ENCODE measurements at regions not wholly inside any gene's neighbourhood (a gene's known extent, or its start where the extent isn't known, plus 50 kb on each side); places are given as distances from the start of the nearest gene placed in this dataset.
A peak's percentile ranks its signal among the peaks of the same experiment; 100 is the strongest.

DNA sequence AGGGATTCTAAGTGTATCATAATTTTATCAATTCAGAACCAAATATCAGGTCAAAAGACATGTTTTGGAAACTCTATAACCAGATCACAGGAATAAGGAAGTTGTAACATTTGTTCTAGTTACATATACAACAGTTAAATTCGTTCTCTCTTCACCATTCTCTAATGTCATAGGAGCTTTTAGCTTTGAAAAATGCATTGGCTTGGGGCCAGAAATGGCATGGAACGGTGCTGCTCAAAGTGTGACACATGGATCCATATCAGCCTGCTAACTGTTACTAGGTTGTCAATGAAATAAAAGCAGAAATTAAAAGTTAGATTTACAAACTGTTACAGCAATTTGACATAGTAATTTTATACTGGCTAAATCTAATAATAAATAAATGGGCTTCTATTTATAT is 120.3 kb downstream of the LCA5 start:
- peaks cover 38% of the 10 kb centered on the region for H3K4me1 Mint-ChIP-seq
- DNase-seq (ENCODE audit: low spot score) (no peak), ATAC-seq (no peak)
- no peaks in the 10 kb centered on the region for H3K36me3 Mint-ChIP-seq
- no peaks in the 10 kb centered on the region for H3K9me3 Mint-ChIP-seq
- H3K27ac Mint-ChIP-seq = no peak overlapping the region
- no peak overlapping the region for H3K4me3 Mint-ChIP-seq
- ChIA-PET CTCF (interaction anchor here (2.1 kb wide), 1 partner anchor 13 kb away, joined by 4 read pairs; no protein-coding TSS in a partner anchor), POLR2A (no interaction called here)
- TF ChIP-seq EMX1 (CRISPR knock-in tag; IDR thresholded peaks at IDR 0.05) (no peak), RORB (CRISPR knock-in tag; IDR thresholded peaks at IDR 0.05) (no peak), ZNF317 (CRISPR knock-in tag; IDR thresholded peaks at IDR 0.05; ENCODE audit: borderline replicate concordance, low read depth) (no peak), NR3C1 (CRISPR knock-in tag; conservative IDR thresholded peaks at IDR 0.05; ENCODE audit: low read depth) (no peak), FOXP1 (CRISPR knock-in tag; IDR thresholded peaks at IDR 0.05; ENCODE audit: borderline replicate concordance) (no peak)
- TF ChIP-seq, protein P1, sequence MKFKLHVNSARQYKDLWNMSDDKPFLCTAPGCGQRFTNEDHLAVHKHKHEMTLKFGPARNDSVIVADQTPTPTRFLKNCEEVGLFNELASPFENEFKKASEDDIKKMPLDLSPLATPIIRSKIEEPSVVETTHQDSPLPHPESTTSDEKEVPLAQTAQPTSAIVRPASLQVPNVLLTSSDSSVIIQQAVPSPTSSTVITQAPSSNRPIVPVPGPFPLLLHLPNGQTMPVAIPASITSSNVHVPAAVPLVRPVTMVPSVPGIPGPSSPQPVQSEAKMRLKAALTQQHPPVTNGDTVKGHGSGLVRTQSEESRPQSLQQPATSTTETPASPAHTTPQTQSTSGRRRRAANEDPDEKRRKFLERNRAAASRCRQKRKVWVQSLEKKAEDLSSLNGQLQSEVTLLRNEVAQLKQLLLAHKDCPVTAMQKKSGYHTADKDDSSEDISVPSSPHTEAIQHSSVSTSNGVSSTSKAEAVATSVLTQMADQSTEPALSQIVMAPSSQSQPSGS (CRISPR knock-in tag; IDR thresholded peaks at IDR 0.05; ENCODE audit: borderline replicate concordance, low read depth) = no peak
- TF ChIP-seq, protein P2, sequence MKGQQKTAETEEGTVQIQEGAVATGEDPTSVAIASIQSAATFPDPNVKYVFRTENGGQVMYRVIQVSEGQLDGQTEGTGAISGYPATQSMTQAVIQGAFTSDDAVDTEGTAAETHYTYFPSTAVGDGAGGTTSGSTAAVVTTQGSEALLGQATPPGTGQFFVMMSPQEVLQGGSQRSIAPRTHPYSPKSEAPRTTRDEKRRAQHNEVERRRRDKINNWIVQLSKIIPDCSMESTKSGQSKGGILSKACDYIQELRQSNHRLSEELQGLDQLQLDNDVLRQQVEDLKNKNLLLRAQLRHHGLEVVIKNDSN (CRISPR knock-in tag; IDR thresholded peaks at IDR 0.05) = no peak
- TF ChIP-seq, protein P3, sequence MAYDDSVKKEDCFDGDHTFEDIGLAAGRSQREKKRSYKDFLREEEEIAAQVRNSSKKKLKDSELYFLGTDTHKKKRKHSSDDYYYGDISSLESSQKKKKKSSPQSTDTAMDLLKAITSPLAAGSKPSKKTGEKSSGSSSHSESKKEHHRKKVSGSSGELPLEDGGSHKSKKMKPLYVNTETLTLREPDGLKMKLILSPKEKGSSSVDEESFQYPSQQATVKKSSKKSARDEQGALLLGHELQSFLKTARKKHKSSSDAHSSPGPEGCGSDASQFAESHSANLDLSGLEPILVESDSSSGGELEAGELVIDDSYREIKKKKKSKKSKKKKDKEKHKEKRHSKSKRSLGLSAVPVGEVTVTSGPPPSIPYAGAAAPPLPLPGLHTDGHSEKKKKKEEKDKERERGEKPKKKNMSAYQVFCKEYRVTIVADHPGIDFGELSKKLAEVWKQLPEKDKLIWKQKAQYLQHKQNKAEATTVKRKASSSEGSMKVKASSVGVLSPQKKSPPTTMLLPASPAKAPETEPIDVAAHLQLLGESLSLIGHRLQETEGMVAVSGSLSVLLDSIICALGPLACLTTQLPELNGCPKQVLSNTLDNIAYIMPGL (CRISPR knock-in tag; IDR thresholded peaks at IDR 0.05) = no peak
- TF ChIP-seq, protein P4, sequence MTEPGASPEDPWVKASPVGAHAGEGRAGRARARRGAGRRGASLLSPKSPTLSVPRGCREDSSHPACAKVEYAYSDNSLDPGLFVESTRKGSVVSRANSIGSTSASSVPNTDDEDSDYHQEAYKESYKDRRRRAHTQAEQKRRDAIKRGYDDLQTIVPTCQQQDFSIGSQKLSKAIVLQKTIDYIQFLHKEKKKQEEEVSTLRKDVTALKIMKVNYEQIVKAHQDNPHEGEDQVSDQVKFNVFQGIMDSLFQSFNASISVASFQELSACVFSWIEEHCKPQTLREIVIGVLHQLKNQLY (CRISPR knock-in tag; IDR thresholded peaks at IDR 0.05) = no peak
- TF ChIP-seq, protein P5, sequence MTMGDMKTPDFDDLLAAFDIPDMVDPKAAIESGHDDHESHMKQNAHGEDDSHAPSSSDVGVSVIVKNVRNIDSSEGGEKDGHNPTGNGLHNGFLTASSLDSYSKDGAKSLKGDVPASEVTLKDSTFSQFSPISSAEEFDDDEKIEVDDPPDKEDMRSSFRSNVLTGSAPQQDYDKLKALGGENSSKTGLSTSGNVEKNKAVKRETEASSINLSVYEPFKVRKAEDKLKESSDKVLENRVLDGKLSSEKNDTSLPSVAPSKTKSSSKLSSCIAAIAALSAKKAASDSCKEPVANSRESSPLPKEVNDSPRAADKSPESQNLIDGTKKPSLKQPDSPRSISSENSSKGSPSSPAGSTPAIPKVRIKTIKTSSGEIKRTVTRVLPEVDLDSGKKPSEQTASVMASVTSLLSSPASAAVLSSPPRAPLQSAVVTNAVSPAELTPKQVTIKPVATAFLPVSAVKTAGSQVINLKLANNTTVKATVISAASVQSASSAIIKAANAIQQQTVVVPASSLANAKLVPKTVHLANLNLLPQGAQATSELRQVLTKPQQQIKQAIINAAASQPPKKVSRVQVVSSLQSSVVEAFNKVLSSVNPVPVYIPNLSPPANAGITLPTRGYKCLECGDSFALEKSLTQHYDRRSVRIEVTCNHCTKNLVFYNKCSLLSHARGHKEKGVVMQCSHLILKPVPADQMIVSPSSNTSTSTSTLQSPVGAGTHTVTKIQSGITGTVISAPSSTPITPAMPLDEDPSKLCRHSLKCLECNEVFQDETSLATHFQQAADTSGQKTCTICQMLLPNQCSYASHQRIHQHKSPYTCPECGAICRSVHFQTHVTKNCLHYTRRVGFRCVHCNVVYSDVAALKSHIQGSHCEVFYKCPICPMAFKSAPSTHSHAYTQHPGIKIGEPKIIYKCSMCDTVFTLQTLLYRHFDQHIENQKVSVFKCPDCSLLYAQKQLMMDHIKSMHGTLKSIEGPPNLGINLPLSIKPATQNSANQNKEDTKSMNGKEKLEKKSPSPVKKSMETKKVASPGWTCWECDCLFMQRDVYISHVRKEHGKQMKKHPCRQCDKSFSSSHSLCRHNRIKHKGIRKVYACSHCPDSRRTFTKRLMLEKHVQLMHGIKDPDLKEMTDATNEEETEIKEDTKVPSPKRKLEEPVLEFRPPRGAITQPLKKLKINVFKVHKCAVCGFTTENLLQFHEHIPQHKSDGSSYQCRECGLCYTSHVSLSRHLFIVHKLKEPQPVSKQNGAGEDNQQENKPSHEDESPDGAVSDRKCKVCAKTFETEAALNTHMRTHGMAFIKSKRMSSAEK (CRISPR knock-in tag; IDR thresholded peaks at IDR 0.05; ENCODE audit: borderline replicate concordance) = no peak
- no peaks in the 10 kb centered on the region for H3K27me3 Mint-ChIP-seq (ENCODE audit: low read depth)

DNA sequence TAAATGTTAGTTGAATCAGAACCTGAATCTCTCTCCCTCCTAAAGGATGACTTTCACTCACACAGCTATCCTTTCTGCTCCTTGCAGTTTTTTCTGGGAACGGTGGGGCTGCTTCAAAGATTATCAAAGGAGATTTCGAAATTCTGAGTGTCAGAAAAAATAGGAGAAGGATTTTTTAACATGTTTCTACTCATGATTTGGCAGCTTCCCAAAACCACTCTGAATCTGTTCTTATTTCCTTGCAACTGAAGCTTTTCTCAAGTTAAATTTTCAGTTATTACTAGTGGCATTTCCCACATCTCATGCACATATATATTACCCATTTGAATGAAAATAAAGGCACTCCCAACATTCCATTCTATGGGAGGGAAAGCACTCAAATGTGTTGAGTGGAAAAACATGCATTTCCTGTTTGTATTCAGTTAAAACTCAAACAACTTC is 123.6 kb downstream of the LCA5 start:
- POLR2A ChIA-PET = interaction anchor here (1.0 kb wide), 1 partner anchor 9 kb away, joined by 3 read pairs; no protein-coding TSS in a partner anchor
- Mint-ChIP-seq H3K4me3 (no peak overlapping the region; the same call in 1 of the 2 replicates), H3K36me3 (no peaks in the 10 kb centered on the region), H3K4me1 (peaks cover 51% of the 10 kb centered on the region), H3K9me3 (no peaks in the 10 kb centered on the region), H3K27me3 (ENCODE audit: low read depth) (no peaks in the 10 kb centered on the region), H3K27ac (peak overlapping the region; percentile 94)
- ATAC-seq = no peak
- DNase-seq (ENCODE audit: low spot score) = no peak
- CTCF ChIA-PET = interaction anchor here (1.5 kb wide), 1 partner anchor 17 kb away, joined by 4 read pairs; no protein-coding TSS in a partner anchor
- TF ChIP-seq RORB (CRISPR knock-in tag; IDR thresholded peaks at IDR 0.05) = no peak
- TF ChIP-seq SP1 (CRISPR knock-in tag; conservative IDR thresholded peaks at IDR 0.05) = no peak
- TF ChIP-seq, protein P6, sequence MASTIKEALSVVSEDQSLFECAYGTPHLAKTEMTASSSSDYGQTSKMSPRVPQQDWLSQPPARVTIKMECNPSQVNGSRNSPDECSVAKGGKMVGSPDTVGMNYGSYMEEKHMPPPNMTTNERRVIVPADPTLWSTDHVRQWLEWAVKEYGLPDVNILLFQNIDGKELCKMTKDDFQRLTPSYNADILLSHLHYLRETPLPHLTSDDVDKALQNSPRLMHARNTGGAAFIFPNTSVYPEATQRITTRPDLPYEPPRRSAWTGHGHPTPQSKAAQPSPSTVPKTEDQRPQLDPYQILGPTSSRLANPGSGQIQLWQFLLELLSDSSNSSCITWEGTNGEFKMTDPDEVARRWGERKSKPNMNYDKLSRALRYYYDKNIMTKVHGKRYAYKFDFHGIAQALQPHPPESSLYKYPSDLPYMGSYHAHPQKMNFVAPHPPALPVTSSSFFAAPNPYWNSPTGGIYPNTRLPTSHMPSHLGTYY (CRISPR knock-in tag; IDR thresholded peaks at IDR 0.05) = no peak
- no peak for TF ChIP-seq RELA (CRISPR knock-in tag; IDR thresholded peaks at IDR 0.05; ENCODE audit: borderline replicate concordance)
- no peak for TF ChIP-seq TCF7 (CRISPR knock-in tag; IDR thresholded peaks at IDR 0.05; ENCODE audit: low read depth)
- no peak for TF ChIP-seq FOXK1 (CRISPR knock-in tag; IDR thresholded peaks at IDR 0.05)
- TF ChIP-seq MYBL2 (CRISPR knock-in tag; IDR thresholded peaks at IDR 0.05) = no peak
- TF ChIP-seq IRF2 (CRISPR knock-in tag; IDR thresholded peaks at IDR 0.05; ENCODE audit: borderline replicate concordance, low read depth) = no peak
- no peak for TF ChIP-seq PRRX2 (CRISPR knock-in tag; IDR thresholded peaks at IDR 0.05)
- TF ChIP-seq NFYB (CRISPR knock-in tag; conservative IDR thresholded peaks at IDR 0.05; ENCODE audit: low read depth) = no peak
- no peak for TF ChIP-seq FOXJ3 (CRISPR knock-in tag; IDR thresholded peaks at IDR 0.05; ENCODE audit: borderline replicate concordance)
- no peak for TF ChIP-seq NR2C2 (CRISPR knock-in tag; IDR thresholded peaks at IDR 0.05)
- TF ChIP-seq OVOL2 (CRISPR knock-in tag; IDR thresholded peaks at IDR 0.05; ENCODE audit: borderline replicate concordance) = no peak
- TF ChIP-seq, protein P7, sequence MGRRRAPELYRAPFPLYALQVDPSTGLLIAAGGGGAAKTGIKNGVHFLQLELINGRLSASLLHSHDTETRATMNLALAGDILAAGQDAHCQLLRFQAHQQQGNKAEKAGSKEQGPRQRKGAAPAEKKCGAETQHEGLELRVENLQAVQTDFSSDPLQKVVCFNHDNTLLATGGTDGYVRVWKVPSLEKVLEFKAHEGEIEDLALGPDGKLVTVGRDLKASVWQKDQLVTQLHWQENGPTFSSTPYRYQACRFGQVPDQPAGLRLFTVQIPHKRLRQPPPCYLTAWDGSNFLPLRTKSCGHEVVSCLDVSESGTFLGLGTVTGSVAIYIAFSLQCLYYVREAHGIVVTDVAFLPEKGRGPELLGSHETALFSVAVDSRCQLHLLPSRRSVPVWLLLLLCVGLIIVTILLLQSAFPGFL (CRISPR knock-in tag; IDR thresholded peaks at IDR 0.05; ENCODE audit: borderline replicate concordance) = no peak
